HepG2 (cell line): ENCODE measurements at regions not wholly inside any gene's neighbourhood (a gene's known extent, or its start where the extent isn't known, plus 50 kb on each side); places are given as distances from the start of the nearest gene placed in this dataset.

Experiments
- CENPX ChIP-seq: sonication (generic); formaldehyde crosslinking; IDR thresholded peaks from 2 replicates; pipeline ENCODE4 v1.9.0; 2021; ENCODE audit warnings: mild to moderate bottlenecking, missing genetic modification reagents, moderate library complexity
- CSRNP2 ChIP-seq: sonication (generic); formaldehyde crosslinking; conservative IDR thresholded peaks from 2 replicates; pipeline ENCODE4 v1.8.0; 2022; ENCODE audit warnings: low read depth, missing genetic modification reagents
- ETV5 ChIP-seq: IDR thresholded peaks from 2 replicates; pipeline ENCODE4 v1.6.1; 2018; ENCODE audit warnings: missing biosample characterization, missing genetic modification reagents, inconsistent platforms, borderline replicate concordance
- FOXK1 ChIP-seq: sonication (generic); formaldehyde crosslinking; IDR thresholded peaks from 2 replicates; pipeline ENCODE4 v1.4.0; 2020; ENCODE audit warnings: low read depth, missing genetic modification reagents, borderline replicate concordance
- FOXM1 ChIP-seq: sonication (generic); formaldehyde crosslinking; IDR thresholded peaks from 2 replicates; pipeline ENCODE4 v1.5.0; 2020; ENCODE audit warnings: missing genetic modification reagents
- GFI1 ChIP-seq: sonication (generic); formaldehyde crosslinking; IDR thresholded peaks from 2 replicates; pipeline ENCODE4 v1.5.0; 2020; ENCODE audit warnings: missing genetic modification reagents, mild to moderate bottlenecking, borderline replicate concordance
- HHEX ChIP-seq: IDR thresholded peaks from 2 replicates; pipeline ENCODE4 v1.6.1; 2016; ENCODE audit warnings: control low read depth
- HOXD1 ChIP-seq: sonication (generic); formaldehyde crosslinking; IDR thresholded peaks from 2 replicates; pipeline ENCODE4 v1.5.0; 2020; ENCODE audit warnings: missing genetic modification reagents
- KLF16 ChIP-seq, 2 experiments: sonication (generic) in 1 of 2; formaldehyde crosslinking in 1 of 2; IDR thresholded peaks; 2 replicates each; pipeline versions ENCODE4 v1.6.1 to v1.8.0; 2016 to 2023; ENCODE audit warnings: missing genetic modification reagents in 2 of 2, missing compliant biosample characterization in 1 of 2
- MAFK ChIP-seq, 2 experiments: IDR thresholded peaks in 1 of 2; conservative IDR thresholded peaks in 1 of 2; 2 replicates each; pipeline ENCODE4 v1.6.1; 2011; ENCODE audit warnings: improper control_type of control experiment in 2 of 2, low read length in 2 of 2
- MED13 ChIP-seq: sonication (generic); formaldehyde crosslinking; IDR thresholded peaks from 2 replicates; pipeline ENCODE4 v1.5.0; 2020; ENCODE audit warnings: missing genetic modification reagents
- PHF20 ChIP-seq: sonication (generic); formaldehyde crosslinking; IDR thresholded peaks from 2 replicates; pipeline ENCODE4 v1.5.0; 2020; ENCODE audit warnings: mild to moderate bottlenecking, missing genetic modification reagents
- THYN1 ChIP-seq: sonication (generic); formaldehyde crosslinking; IDR thresholded peaks from 2 replicates; pipeline ENCODE4 v1.8.1; 2023; ENCODE audit warnings: low read depth, mild to moderate bottlenecking, moderate library complexity, missing genetic modification reagents, borderline replicate concordance
- ZNF136 ChIP-seq: sonication (generic); formaldehyde crosslinking; IDR thresholded peaks from 2 replicates; pipeline ENCODE4 v1.8.1; 2022; ENCODE audit warnings: low read depth, mild to moderate bottlenecking, moderate library complexity, missing genetic modification reagents
- ZNF20 ChIP-seq: sonication (generic); formaldehyde crosslinking; IDR thresholded peaks from 2 replicates; pipeline ENCODE4 v1.4.0; 2020; ENCODE audit warnings: mild to moderate bottlenecking, moderate library complexity, missing genetic modification reagents
- ZNF414 ChIP-seq: sonication (generic); formaldehyde crosslinking; IDR thresholded peaks from 2 replicates; pipeline ENCODE4 v1.5.0; 2020; ENCODE audit warnings: missing genetic modification reagents
- ZNF460 ChIP-seq: sonication (generic); formaldehyde crosslinking; IDR thresholded peaks from 2 replicates; pipeline ENCODE4 v1.5.1; 2020; ENCODE audit warnings: missing genetic modification reagents, mild to moderate bottlenecking, borderline replicate concordance
- ZSCAN31 ChIP-seq: sonication (generic); formaldehyde crosslinking; IDR thresholded peaks from 2 replicates; pipeline ENCODE4 v1.5.0; 2020; ENCODE audit warnings: low read depth, mild to moderate bottlenecking, missing genetic modification reagents
- TF ChIP-seq, protein P1 (sequence below): sonication (generic); formaldehyde crosslinking; IDR thresholded peaks from 2 replicates; pipeline ENCODE4 v1.5.0; 2020; ENCODE audit warnings: mild to moderate bottlenecking, missing genetic modification reagents
- TF ChIP-seq, protein P2 (sequence below): IDR thresholded peaks from 2 replicates; pipeline ENCODE4 v1.6.1; 2016; ENCODE audit warnings: low read depth, control low read depth
- TF ChIP-seq, protein P3 (sequence below): sonication (generic); formaldehyde crosslinking; IDR thresholded peaks from 2 replicates; pipeline ENCODE4 v1.4.0; 2020; ENCODE audit warnings: low read depth, mild to moderate bottlenecking, missing genetic modification reagents

GRCh38 chr6:168244961-168245551, 74.5 kb downstream of the DACT2 start (continued):
- 0 out of 2 replicates have a peak, but pooled peaks have one; percentile 45 for TF ChIP-seq MED13 (CRISPR knock-in tag)
- TF ChIP-seq ETV5 (CRISPR knock-in tag): peak; percentile 79; the same call in 1 of the 2 replicates
- no peak for TF ChIP-seq ZNF460 (CRISPR knock-in tag)
- TF ChIP-seq CENPX (CRISPR knock-in tag): no peak
- TF ChIP-seq, protein P1, sequence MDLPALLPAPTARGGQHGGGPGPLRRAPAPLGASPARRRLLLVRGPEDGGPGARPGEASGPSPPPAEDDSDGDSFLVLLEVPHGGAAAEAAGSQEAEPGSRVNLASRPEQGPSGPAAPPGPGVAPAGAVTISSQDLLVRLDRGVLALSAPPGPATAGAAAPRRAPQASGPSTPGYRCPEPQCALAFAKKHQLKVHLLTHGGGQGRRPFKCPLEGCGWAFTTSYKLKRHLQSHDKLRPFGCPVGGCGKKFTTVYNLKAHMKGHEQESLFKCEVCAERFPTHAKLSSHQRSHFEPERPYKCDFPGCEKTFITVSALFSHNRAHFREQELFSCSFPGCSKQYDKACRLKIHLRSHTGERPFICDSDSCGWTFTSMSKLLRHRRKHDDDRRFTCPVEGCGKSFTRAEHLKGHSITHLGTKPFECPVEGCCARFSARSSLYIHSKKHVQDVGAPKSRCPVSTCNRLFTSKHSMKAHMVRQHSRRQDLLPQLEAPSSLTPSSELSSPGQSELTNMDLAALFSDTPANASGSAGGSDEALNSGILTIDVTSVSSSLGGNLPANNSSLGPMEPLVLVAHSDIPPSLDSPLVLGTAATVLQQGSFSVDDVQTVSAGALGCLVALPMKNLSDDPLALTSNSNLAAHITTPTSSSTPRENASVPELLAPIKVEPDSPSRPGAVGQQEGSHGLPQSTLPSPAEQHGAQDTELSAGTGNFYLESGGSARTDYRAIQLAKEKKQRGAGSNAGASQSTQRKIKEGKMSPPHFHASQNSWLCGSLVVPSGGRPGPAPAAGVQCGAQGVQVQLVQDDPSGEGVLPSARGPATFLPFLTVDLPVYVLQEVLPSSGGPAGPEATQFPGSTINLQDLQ: no peak
- no peak for TF ChIP-seq FOXM1 (CRISPR knock-in tag)
- TF ChIP-seq MAFK (conservative IDR thresholded peaks at IDR 0.05 in 1 of 2, IDR thresholded peaks at IDR 0.05 in 1 of 2; ENCODE audit: low read length in 2 of 2): no peak
- TF ChIP-seq HHEX: no peak
- no peak for TF ChIP-seq GFI1 (CRISPR knock-in tag)
- TF ChIP-seq ZSCAN31: no peak
- TF ChIP-seq, protein P2, sequence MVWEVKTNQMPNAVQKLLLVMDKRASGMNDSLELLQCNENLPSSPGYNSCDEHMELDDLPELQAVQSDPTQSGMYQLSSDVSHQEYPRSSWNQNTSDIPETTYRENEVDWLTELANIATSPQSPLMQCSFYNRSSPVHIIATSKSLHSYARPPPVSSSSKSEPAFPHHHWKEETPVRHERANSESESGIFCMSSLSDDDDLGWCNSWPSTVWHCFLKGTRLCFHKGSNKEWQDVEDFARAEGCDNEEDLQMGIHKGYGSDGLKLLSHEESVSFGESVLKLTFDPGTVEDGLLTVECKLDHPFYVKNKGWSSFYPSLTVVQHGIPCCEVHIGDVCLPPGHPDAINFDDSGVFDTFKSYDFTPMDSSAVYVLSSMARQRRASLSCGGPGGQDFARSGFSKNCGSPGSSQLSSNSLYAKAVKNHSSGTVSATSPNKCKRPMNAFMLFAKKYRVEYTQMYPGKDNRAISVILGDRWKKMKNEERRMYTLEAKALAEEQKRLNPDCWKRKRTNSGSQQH (CRISPR knock-in tag): no peak
- peak; percentile 80; the same call in 1 of the 2 replicates for TF ChIP-seq FOXK1 (CRISPR knock-in tag)
- TF ChIP-seq, protein P3, sequence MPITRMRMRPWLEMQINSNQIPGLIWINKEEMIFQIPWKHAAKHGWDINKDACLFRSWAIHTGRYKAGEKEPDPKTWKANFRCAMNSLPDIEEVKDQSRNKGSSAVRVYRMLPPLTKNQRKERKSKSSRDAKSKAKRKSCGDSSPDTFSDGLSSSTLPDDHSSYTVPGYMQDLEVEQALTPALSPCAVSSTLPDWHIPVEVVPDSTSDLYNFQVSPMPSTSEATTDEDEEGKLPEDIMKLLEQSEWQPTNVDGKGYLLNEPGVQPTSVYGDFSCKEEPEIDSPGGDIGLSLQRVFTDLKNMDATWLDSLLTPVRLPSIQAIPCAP (CRISPR knock-in tag): no peak
- TF ChIP-seq ZNF20 (CRISPR knock-in tag): no peak
- TF ChIP-seq PHF20 (CRISPR knock-in tag): no peak
- no peak for TF ChIP-seq ZNF136
- TF ChIP-seq CSRNP2 (CRISPR knock-in tag): no peak
- peak; percentile 71; the same call in 1 of the 2 replicates for TF ChIP-seq HOXD1 (CRISPR knock-in tag)
- TF ChIP-seq KLF16 (CRISPR knock-in tag; IDR thresholded peaks at IDR 0.05): peak in 1 of 2 experiments; percentile 66; a peak in 2 of 4 replicates
- TF ChIP-seq THYN1 (CRISPR knock-in tag): no peak
- no peak for TF ChIP-seq ZNF414 (CRISPR knock-in tag)
